Stimulated activated CD4-positive, alpha-beta T cell treated with anti-CD3 and anti-CD28 coated beads, Interleukin-4, amount 100 ng/mL, for 24 hours (primary cell): ENCODE measurements at regions not wholly inside any gene's neighbourhood (a gene's known extent, or its start where the extent isn't known, plus 50 kb on each side); places are given as distances from the start of the nearest gene placed in this dataset.
"Not testable (repeated sequence)": the region's sequence is repeated elsewhere in the genome, so short reads cannot be mapped to it uniquely, and the experiment has no call there.

Experiments used
- DNase-seq: peaks from one replicate; pipeline ENCODE4 v3.0.0-alpha.2; 2020

DNA sequence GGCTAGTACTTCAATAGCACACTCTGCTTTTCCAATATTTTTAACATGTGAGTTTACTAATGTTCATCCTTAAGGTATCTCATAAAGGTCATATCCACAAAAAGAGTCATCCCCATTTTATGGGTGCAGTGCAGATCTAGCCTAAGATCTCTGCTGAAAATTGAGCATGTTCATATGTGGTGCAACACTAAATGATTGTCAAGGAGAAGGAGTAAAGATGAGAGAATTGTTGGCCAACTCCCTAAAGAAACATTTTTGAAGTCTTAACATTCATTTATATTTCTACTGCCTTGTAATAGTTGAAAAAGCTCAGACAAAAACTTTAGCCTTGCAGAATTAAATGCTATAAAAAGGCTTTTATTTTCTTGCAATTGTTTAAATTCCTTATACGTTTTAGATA lies 1159.6 kb downstream of the TBL1XR1 start:
- no peak for DNase-seq

DNA sequence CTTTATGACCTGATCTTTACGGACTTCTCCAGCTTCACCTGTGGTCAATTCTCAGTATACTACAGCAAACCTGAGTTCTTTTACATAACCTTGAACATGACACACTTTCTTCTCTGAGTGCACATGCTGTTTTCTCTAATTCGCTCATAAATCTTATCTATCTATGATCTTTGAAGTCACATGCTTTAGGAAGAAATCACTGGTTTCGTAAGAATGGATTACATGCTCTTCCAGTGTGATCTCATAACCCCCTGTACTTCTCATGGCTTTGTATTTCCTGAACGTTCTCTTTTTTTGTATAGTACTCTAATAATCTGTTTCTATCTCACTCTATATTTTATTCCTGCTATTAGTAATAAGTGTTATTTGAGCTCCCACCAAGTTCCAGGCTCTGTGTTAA lies 1165.2 kb downstream of the TBL1XR1 start:
- no peak for DNase-seq

DNA sequence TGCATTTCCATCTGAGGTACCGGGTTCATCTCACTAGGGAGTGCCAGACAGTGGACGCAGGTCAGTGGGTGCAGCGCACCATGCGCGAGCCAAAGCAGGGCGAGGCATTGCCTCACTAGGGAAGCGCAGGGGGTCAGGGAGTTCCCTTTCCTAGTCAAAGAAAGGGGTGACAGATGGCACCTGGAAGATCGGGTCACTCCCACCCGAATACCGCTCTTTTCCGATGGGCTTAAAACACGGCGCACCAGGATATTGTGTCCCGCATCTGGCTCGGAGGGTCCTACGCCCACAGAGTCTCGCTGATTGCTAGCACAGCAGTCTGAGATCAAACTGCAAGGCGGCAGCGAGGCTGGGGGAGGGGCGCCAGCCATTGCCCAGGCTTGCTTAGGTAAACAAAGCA lies 1157.1 kb downstream of the NAALADL2 start:
- not testable (repeated sequence) for DNase-seq

DNA sequence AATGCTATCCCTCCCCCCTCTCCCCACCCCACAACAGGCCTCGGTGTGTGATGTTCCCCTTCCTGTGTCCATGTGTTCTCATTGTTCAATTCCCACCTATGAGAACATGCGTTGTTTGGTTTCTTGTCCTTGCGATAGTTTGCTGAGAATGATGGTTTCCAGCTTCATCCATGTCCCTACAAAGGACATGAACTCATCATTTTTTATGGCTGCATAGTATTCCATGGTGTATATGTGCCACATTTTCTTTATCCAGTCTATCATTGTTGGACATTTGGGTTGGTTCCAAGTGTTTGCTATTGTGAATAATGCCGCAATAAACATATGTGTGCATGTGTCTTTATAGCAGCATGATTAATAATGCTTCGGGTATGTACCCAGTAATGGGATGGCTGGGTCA lies 1156.1 kb downstream of the NAALADL2 start:
- not testable (repeated sequence) for DNase-seq

DNA sequence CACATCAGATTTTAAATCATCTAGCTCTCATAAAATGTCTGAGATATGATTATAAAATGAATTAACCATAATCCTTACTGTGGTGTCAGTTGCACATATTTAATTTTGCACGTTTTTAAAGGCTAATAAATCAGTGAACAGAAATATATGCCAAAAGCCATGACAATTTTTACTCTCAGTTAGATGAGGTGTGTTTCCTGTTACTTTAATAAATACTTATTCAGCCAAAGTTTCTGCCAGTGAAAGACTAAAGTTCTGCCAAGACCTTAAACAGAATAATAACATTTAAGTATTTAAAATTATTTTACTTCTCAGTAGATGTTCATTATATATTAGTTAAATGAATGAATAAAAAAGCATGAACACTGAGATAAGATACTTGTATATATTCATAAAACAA lies 1150.1 kb downstream of the NAALADL2 start:
- no peak for DNase-seq

DNA sequence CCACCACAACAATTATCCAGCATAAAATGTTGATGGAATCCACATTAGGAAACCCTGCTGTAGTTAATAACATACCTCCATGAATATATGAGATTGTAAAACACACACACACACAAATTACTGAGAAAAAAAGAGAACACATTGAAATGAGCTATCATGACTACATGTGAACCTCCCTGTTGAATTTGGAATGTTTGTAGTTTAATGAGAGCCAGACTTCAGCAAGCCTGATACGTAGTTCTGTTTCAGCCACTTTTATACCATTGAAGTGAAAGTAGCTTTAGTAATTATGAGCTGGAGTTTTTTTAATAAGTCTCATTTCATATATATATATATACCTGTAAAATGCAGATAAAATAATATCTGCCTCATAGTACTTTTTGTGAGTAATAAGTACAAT lies 1146.4 kb downstream of the NAALADL2 start:
- no peak for DNase-seq

DNA sequence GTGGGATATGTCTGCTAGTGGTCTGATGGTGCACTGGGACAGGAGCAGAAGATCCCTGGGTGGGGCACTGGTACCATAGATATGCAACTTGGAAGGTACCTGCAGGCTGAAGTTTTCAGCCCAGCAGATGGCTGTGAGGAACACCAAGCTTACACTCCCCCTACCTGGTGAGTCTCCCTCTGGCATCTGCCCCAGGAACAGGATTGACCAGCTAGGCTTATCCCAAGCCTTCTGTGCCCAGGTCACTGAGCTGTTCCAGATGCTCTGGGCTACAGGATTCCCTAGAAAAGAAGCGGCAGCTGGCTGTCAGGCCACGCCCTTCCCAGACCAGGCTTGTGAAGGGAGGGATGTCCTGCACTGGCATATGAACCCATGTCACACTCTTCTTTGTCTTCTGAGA lies 1130.0 kb downstream of the NAALADL2 start:
- DNase-seq = no peak

DNA sequence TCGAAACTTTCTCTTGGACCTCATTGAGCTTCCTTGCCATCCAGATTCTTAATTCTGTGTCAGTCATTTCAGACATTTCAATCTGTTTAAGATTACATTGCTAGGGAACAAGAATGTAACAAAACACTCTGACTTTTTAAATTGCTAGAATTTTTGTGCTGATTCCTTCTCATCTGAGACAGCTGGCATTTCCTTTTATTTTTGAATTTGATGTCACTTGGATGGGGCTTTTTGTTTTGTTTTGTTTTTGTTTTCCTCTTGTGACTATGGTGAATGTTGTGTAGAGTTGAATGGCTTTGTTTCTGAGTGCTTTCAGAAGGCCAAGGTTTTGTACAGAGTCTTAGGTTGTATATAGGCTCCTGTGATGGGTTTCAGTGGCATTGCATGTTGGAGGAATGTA lies 1129.3 kb downstream of the NAALADL2 start:
- DNase-seq = no peak

DNA sequence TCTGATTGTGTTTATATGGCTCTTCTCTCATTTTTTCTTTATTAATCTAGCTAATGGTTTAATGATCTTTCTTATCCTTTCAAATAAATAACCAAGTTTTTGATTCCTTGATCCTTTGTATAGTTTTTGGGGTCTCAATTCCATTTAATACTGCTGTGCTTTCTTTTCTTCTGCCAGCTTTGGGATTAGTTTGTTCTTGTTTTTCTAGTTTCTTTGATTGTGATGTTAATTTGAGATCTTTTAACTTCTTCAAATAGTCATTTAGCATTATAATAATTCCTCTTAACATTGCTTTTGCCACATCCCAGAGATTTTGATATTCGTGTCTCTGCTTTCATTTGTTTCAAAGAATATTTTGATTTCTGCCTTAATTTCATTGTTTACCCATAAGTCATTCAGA lies 1126.6 kb downstream of the NAALADL2 start:
- no peak for DNase-seq

DNA sequence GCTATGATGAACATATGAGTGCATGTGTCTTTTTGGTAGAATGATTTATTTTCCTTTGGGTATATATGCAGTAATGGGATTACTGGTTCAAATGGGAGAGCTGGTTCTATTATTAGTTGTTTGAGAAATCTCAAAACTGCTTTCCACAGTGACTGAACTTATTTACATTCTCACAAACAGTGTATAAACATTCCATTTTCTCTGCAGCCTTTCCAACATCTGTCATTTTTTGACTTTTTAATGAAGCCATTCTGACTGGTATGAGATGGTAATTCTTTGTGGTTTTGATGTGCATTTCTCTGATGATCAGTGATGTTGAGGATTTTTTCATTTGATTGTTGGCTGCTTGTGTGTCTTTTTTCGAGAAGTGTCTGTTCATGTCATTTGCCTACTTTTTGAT lies 1124.2 kb downstream of the NAALADL2 start:
- no peak for DNase-seq

DNA sequence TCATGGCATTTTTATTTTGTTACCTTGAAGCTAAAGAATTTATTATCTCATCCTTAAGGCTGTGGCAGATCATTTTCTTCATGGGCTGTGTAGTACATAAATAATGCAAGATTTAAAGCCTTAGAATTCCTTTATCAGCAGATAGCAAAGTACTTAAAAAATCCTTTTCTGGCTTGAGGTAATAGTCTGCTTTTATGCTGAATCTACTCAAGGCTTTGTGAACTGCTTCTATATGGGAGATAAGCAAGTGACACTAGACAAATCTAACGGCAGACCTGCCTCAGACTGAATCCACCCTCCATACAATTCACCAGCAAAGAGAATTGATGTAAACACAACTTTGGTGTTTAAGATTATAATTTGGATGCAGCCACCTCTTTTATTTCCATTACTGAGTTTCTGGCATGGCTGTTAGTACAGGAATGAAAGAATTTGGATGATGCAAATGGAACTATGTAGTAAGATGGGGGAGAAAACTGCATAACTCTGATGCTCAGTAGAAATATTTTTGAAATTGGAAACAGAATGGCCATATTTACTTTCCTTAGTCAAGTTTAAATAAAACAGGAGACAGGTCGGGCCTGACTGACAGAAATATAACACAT lies 1121.5 kb downstream of the NAALADL2 start:
- DNase-seq = no peak

DNA sequence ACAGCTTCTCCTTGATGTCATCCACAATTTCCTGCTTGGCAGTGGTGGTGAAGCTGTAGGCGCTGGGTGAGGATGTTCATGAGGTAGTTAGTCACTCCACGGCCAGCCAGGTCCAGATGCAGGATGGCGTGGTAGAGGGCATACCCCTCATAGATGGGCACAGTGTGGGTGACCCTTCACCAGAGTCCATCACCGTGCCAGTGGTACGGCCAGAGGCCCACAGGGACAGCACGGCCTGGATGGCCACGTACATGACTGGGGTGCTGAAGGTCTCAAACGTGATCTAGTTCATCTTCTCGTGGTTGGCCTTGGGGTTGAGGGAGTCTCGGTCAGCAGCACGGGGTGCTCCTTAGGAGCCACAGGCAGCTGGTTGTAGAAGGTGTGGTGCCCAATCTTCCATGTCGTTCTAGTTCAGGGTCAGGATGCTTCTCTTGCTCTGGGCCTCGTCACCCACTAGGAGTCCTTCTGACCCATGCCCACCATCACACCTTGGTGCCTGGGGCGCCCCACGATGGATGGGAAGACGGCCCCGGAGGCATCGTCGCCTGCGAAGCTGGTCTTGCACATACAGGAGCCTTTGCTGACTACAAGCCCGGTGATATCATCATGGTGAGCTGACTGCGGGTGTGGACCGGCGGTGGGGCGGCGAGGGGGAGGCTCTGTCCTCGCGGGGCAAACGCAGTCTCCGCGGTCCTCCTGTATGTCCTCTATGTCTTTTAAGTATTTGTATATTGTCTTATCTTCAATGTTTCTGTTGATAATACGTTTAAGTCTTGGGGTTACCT lies 1119.0 kb downstream of the NAALADL2 start:
- no peak for DNase-seq

DNA sequence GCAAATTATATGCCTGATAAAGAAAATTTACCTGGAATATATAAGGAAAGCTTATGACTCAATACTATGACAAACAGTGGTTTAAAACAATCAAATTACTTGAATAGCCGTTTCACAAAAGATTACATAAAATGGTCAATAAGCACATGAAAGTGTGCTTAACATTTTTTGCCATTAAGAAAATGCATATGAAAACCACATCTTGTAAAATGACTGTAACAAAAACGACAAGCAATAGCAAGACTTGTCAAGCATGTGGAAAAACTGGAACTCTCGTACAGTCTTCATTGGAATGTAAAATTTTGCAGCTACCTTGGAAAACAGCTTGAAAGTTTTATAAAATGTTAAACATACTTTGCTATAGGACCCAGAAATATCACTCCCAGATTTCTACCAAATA lies 1110.3 kb downstream of the NAALADL2 start:
- DNase-seq = no peak

DNA sequence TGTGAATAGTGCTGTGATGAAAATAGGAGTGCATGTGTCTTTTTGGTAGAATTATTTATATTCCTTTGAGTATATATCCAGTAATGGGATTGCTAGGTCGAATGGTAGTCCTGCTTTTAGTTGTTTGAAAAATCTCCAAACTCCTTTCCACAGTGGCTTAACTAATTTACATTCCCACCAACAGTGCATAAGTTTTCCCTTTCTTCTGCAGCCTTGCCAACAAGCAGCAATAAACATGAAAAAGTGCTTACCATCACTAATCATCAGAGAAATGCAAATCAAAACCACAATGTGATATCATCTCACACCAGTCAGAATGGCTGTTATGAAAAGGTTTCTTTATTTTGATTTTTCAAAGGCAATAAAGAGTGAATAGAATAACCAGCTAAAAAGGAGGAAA lies 1105.9 kb downstream of the NAALADL2 start:
- DNase-seq = no peak

DNA sequence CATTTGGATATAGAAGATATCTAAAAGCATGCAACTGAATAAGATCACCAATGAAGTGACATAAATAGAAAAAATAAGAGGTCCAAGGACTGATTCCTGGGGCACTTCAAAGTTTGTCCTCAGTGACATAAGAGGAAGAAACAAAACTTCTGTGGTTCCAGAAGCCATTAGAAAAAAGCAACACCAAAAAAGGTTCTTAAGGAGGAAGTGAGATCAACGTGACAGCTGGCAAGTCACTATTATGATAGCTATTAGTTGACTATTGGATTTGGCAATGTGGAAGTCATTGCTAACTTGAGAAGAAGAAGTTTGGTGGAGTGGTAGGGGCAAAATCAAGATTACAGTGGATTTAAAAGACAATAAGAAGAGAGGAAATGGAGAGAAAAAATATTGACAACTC lies 1098.3 kb downstream of the NAALADL2 start:
- DNase-seq = no peak

DNA sequence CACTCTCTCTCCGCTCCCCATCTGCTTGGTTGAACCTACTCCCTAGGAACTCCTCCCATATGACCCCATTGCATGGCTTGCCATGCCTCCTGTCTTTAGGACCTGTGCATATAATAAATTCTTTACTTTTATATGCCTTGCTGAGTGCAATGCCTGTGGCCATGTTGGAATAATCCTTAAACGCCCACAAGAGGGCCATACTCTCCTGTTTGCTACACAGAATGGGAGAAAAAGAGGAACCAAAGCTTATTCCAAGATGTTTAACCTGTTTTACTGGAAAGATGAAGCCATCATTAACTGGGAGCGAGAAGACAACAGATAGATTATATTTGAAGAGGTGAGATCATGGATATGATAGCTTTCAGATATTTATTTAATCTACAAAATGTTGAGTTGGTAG lies 1097.8 kb downstream of the NAALADL2 start:
- DNase-seq = no peak

DNA sequence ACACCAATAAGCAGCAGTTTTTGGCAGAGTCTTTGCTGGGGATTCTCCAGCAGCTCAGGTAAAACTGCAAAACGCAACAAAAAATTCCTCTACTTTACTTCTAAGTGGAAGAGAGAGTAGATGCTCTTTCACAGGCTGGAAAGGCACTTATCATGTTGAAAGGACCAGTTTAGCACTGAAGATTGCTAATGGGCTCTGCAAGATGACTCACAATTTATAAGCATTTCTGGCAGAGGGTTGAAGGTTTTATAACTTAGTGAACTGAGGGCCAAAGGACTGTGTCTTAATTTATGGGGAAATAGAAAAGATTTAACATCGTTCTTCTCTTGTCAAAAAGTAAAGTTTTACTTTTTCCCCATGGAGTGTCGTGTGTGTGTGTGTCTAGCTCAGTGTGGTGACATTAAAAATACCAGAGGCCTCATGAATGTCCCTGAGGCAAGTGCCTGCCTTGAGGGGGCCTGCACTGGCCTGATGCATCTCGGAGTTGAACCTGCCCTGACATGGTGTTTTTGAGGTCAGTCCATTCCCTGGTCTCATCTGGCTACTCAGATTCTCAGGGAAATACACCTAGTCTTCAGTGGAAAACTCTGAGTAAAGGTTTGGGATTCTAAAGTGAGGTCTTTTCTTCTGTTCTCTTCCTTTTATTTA lies 1092.0 kb downstream of the NAALADL2 start:
- no peak for DNase-seq

DNA sequence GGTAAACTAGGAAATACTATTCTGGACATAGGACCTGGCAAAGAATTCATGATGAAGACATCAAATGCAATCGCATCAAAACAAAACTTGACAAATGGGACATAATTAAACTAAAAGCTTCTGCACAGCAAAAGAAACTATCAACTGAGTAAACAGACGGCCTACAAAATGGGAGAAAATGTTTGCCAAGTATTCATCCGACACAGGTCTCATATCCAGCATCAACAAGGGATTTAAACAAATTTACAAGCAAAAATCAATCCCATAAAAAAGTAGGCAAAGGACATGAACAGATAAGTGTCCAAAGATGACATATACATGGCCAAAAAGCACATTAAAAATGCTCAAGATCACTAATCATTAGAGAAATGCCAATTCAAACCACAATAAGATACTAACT lies 1088.9 kb downstream of the NAALADL2 start:
- no peak for DNase-seq

DNA sequence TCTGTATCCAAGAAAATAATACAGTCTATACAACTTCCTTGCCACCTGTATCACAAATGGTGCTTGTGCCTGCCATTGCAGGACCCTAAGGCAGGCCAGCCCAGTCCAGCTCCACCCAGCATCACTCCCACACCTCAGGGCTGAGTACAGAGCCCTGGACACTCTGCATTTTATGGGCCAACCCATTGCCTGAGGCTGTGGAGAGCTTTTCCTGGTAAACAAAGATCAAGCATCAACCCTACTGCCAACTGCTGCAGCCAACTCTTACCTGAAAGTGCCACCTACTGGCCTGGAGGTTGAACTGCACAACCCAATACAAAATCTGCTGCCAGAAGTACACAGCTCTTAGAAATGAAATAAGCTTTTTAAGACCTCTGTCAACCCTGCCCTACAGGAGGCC lies 1082.2 kb downstream of the NAALADL2 start:
- DNase-seq = no peak

DNA sequence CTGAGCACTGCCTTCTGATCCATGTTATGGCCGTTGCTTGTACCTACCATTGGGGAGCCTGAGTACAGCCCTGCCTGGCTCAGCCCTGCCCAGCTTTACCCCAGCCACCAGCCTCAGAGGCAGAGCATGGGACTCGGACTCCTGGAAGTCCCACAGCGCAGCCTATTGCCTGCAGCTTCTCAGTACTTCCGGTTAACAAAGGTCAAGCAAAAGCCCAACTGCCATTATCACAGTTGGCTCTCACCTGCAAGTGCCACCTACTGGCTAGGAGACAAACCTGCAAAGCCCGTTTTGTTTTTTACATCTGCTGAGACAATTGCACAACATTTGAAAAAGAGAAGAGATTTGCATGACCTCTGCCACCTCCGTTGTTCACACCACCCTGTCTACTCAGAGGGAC lies 1081.7 kb downstream of the NAALADL2 start:
- no peak for DNase-seq

DNA sequence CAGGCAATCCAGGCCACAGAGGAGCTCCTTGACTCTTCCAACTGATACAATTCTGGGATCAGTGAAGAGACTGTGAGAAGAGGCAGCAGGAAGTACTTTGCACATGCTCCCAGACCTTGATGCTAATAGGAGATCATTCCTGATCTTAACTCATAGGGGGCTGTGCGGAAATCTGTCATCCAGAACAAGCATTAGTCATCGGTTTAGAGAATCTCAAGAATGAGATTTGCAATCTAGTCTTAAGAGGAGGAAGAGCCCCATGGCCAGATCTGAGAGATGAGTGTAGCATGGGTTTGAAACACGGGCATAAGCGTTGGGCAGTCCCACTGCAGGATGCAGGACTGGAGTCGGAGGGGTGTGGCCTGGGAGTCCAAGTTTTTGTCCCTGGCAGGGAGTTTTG lies 1081.1 kb downstream of the NAALADL2 start:
- DNase-seq = no peak

DNA sequence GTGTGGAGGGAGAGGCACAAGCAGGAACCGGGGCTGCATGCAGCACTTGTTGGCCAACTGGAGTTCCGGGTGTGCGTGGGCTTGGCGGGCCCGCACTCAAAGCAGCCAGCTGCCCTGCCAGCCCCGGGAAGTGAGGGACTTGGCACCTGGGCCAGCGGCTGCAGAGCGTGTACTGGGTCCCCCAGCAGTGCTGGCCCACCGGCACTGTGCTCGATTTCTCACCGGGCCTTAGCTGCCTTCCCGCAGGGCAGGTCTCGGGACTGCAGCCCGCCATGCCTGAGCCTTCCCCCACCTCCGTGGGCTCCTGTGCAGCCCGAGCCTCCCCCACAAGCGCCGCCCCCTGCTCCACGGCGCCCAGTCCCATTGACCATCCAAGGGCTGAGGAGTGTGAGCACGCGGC lies 1078.2 kb downstream of the NAALADL2 start:
- DNase-seq = not testable (repeated sequence)

DNA sequence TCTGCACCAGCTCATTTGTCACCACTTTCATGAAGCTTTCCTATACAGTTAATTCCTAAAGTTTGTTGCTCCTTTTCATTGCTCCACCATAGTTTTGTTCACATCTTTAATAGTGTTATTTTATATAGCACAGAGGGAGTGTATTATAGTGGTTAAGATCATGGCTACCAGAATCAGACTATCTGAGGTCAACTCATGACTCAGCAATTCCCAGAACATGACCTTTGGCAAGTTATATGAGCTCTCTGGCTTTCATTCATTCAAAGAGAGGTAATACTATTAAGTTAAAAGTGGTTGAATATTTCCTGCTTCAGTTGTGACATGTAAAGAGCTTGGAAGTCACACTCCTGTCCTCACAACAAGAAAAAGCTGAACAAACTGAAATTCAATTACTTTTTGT lies 1073.5 kb downstream of the NAALADL2 start:
- DNase-seq = no peak

DNA sequence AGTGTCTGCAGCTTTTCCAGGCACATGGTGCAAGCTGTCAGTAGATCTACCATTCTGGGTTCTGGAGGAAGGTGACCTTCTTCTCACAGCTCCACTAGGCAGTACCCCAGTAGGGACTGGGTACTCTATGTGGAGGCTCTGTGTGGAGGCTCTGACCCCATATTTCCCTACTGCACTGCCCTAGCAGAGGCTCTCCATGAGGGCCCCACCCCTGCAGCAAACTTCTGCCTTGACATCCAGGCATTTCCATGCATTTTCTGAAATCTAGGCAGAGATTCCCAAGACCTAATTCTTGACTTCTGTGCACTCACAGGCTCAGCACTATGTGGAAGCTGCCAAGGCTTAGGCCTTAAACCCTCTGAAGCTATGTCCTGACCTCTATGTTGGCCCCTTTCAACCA lies 1060.0 kb downstream of the NAALADL2 start:
- DNase-seq = no peak
